Tibial nerve (tissue), 4 donors: ENCODE measurements at regions not wholly inside any gene's neighbourhood (a gene's known extent, or its start where the extent isn't known, plus 50 kb on each side); places are given as distances from the start of the nearest gene placed in this dataset.

Source experiments
- DNase-seq, 2 donors: peaks; one replicate each; pipeline ENCODE4 v3.0.0-alpha.2; 2019; ENCODE audit warnings: low spot score in 2 of 2
- H3K27ac ChIP-seq, 4 donors: fragments of 200-600 bp; sonication (generic) in 3 of 4; one replicate each; pipeline ENCODE4 v1.5.1; 2017 to 2019; ENCODE audit warnings: mild to moderate bottlenecking in 1 of 4
- H3K27me3 ChIP-seq, 2 donors: fragments of 200-600 bp; sonication (generic) in 1 of 2; one replicate each; pipeline versions ENCODE4 v1.5.1 to v1.6.0; 2017 to 2019
- H3K36me3 ChIP-seq, 3 donors: fragments of 200-600 bp; sonication (generic); one replicate each; pipeline ENCODE4 v1.5.1; 2018 to 2019
- H3K4me1 ChIP-seq, 4 donors: fragments of 200-600 bp; sonication (generic) in 3 of 4; one replicate each; pipeline ENCODE4 v1.5.1; 2017 to 2019
- H3K4me3 ChIP-seq, 4 donors: fragments of 200-600 bp; sonication (generic) in 3 of 4; one replicate each; pipeline ENCODE4 v1.5.1; 2017 to 2019; ENCODE audit warnings: mild to moderate bottlenecking in 1 of 4, moderate library complexity in 1 of 4
- H3K9me3 ChIP-seq, 4 donors: fragments of 200-600 bp; sonication (generic) in 3 of 4; one replicate each; pipeline ENCODE4 v1.5.1; 2017 to 2019
- EP300 ChIP-seq, 2 donors: sonication (generic); formaldehyde crosslinking; IDR thresholded peaks; one replicate each; pipeline ENCODE4 v1.6.1; 2017; ENCODE audit warnings: antibody characterized with exemption in 2 of 2, mild to moderate bottlenecking in 1 of 2
- POLR2A ChIP-seq, 2 donors: fragments of 450-650 bp; IDR thresholded peaks; one replicate each; pipeline ENCODE4 v1.6.1; 2017; ENCODE audit warnings: antibody characterized with exemption in 2 of 2, mild to moderate bottlenecking in 2 of 2, moderate library complexity in 2 of 2
- WGBS, 2 donors: methylation state at CpG; one replicate each; pipeline ENCODE4 v1.1.5; 2018; 5-methylcytosine and 5-hydroxymethylcytosine counted together
- TF ChIP-seq, protein P1 (sequence below), 5 experiments: fragments of 200-600 bp in 3 of 5; fragments of 450-650 bp in 2 of 5; sonication (generic) in 3 of 5; IDR thresholded peaks; one replicate each; pipeline ENCODE4 v1.5.1; 2016 to 2019; ENCODE audit warnings: antibody characterized with exemption in 5 of 5, mild to moderate bottlenecking in 3 of 5, moderate library complexity in 2 of 5

DNA sequence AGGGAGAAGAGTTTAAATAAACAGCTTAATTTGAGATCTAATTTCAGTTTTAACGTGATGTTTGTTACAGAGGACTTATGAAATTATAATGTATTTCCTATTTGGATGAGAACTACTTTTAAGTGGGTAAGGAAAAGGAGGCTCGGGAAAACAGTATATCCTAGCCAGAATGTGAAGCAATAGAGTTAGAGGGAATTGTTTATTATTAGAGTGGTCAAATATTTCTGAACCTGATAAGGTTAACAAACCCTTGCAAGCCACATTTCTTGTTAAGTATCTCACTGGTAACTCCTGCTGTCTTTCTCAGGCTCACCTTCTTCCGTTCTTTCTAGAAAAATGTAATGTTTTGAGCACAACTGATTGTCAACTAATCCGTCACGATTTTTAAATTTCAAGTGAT is 335.1 kb upstream of the MBL2 start:
- Histone ChIP-seq H3K27ac (no peak overlapping the region), H3K27me3 (no peaks in the 10 kb centered on the region), H3K4me1 (no peaks in the 10 kb centered on the region), H3K36me3 (no peaks in the 10 kb centered on the region), H3K4me3 (no peak overlapping the region), H3K9me3 (no peaks in the 10 kb centered on the region)
- TF ChIP-seq EP300 (IDR thresholded peaks at IDR 0.05), result no peak
- no peak for TF ChIP-seq POLR2A (IDR thresholded peaks at IDR 0.05)
- TF ChIP-seq, protein P1, sequence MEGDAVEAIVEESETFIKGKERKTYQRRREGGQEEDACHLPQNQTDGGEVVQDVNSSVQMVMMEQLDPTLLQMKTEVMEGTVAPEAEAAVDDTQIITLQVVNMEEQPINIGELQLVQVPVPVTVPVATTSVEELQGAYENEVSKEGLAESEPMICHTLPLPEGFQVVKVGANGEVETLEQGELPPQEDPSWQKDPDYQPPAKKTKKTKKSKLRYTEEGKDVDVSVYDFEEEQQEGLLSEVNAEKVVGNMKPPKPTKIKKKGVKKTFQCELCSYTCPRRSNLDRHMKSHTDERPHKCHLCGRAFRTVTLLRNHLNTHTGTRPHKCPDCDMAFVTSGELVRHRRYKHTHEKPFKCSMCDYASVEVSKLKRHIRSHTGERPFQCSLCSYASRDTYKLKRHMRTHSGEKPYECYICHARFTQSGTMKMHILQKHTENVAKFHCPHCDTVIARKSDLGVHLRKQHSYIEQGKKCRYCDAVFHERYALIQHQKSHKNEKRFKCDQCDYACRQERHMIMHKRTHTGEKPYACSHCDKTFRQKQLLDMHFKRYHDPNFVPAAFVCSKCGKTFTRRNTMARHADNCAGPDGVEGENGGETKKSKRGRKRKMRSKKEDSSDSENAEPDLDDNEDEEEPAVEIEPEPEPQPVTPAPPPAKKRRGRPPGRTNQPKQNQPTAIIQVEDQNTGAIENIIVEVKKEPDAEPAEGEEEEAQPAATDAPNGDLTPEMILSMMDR (IDR thresholded peaks at IDR 0.05), result no peak
- WGBS, 2 donors, result 81 to 84% methylated on average over 5 of the region's 5 CpGs
- no peak for DNase-seq

DNA sequence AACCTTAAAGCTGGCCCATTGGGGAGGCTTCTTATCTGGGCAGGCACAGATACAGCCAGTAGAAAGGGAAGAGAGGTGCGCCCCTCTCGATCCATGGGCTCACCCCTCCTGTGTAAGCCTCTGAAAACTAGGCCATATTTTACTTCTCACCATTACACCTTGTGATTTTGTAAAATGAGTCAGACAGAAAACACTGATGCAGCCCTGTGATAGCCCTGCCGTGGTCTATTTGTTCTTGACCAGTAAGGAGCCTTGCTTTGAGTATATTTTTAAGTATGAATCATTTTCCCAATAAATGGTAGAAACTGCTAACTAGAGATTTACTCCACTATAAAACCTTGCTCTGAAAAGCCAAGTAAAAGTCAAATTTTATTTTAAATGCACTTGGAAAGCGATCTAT is 329.8 kb upstream of the MBL2 start:
- no peaks in the 10 kb centered on the region for H3K4me1 ChIP-seq
- H3K27ac ChIP-seq, result no peak overlapping the region
- no peak overlapping the region for H3K4me3 ChIP-seq
- TF ChIP-seq, protein P1 (IDR thresholded peaks at IDR 0.05), result no peak
- no peak for TF ChIP-seq POLR2A (IDR thresholded peaks at IDR 0.05)
- no peak for TF ChIP-seq EP300 (IDR thresholded peaks at IDR 0.05)
- peaks cover 0 to 3% (median 0%) of the 10 kb centered on the region in 4 donors for H3K9me3 ChIP-seq
- no peaks in the 10 kb centered on the region for H3K27me3 ChIP-seq
- no peak for DNase-seq
- no peaks in the 10 kb centered on the region for H3K36me3 ChIP-seq
- WGBS, 2 donors, result 91 to 92% methylated on average over 4 of the region's 4 CpGs

DNA sequence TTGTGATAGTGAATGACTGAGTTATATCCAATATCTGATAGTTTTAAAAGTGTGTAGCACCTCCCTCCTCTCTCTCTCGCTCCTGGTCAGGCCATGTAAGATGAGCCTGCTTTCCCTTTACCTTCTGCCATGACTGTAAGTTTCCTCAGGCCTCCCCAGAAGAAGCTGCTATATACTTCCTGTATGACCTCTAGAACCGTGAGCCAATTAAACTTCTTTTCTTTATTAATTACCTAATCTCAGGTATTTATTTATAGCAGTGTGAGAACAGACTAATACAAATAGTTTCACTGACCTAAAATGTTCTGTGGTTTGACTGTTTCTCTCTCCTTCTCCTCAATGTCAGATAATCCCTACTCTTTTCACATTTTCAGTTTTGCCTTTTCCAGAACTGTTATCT is 321.3 kb upstream of the MBL2 start:
- Histone ChIP-seq H3K36me3 (no peaks in the 10 kb centered on the region), H3K27me3 (no peaks in the 10 kb centered on the region), H3K27ac (no peak overlapping the region), H3K4me3 (no peak overlapping the region), H3K9me3 (peaks cover 0 to 7% (median 0%) of the 10 kb centered on the region in 4 donors), H3K4me1 (no peaks in the 10 kb centered on the region)
- TF ChIP-seq, protein P1 (IDR thresholded peaks at IDR 0.05), result no peak
- TF ChIP-seq EP300 (IDR thresholded peaks at IDR 0.05) (no peak), POLR2A (IDR thresholded peaks at IDR 0.05) (no peak)
- no peak for DNase-seq
- 64 to 75% methylated on average over 2 of the region's 2 CpGs for WGBS, 2 donors

DNA sequence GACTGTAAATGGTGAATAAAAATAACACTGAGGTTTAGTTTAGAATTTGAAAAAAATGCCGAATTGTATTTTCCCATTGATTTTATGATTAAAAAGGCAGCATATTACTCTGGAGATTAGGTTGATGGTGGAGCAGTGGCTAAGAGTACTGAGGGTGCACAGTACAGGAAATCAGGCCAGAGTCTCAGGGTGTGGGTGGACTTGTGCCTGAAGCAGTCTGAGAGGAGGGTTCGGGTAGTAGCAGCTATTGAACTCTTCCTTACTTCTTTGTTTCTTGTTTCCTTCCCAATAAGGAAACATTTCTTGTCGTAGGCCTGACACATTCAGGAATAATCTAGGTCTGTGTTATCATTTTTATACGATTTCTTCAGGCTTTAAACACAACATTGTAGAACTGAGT is 319.0 kb upstream of the MBL2 start:
- TF ChIP-seq, protein P1 (IDR thresholded peaks at IDR 0.05), result no peak
- TF ChIP-seq POLR2A (IDR thresholded peaks at IDR 0.05) (no peak), EP300 (IDR thresholded peaks at IDR 0.05) (no peak)
- H3K9me3 ChIP-seq, result no peaks in the 10 kb centered on the region
- H3K27me3 ChIP-seq, result no peaks in the 10 kb centered on the region
- no peak overlapping the region for H3K27ac ChIP-seq
- no peaks in the 10 kb centered on the region for H3K4me1 ChIP-seq
- DNase-seq, result no peak
- H3K36me3 ChIP-seq, result no peaks in the 10 kb centered on the region
- WGBS, 2 donors, result 45% methylated on average over 4 of the region's 4 CpGs
- no peak overlapping the region for H3K4me3 ChIP-seq

DNA sequence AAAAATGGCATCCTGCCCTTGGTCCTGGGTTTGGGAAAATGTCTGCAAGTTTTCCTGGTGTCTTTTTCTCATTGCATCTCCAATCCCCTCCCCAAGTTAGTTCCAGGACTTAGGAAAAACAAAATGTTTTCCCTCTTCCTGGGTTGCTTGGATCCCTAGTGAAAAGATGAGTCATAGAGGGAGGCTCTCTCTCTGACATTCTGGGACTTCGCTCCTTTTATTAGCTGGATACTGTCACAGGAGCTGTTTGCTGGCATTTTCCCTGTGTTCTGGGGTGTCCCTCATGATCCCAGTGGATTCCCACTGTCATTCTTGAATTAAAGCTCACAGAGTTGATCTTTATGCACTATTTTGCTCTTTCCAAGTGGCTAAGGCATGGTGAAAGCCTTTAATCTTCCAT is 316.4 kb upstream of the MBL2 start:
- Histone ChIP-seq H3K27ac (no peak overlapping the region), H3K36me3 (no peaks in the 10 kb centered on the region), H3K9me3 (peaks cover 0 to 11% (median 2%) of the 10 kb centered on the region in 4 donors), H3K27me3 (no peaks in the 10 kb centered on the region), H3K4me3 (no peak overlapping the region), H3K4me1 (no peaks in the 10 kb centered on the region)
- 61 to 81% methylated on average over 1 of the region's 1 CpG for WGBS, 2 donors
- TF ChIP-seq, protein P1 (IDR thresholded peaks at IDR 0.05), result no peak
- TF ChIP-seq EP300 (IDR thresholded peaks at IDR 0.05) (no peak), POLR2A (IDR thresholded peaks at IDR 0.05) (no peak)
- DNase-seq, result no peak
